ENCODE measurements at regions not wholly inside any gene's neighbourhood (a gene's known extent, or its start where the extent isn't known, plus 50 kb on each side); places are given as distances from the start of the nearest gene placed in this dataset.

- no peak for DNase-seq (ENCODE audit: low read depth)
Measured at GRCh38 chr15:95325763-95326404, 1004.6 kb upstream of the NR2F2 start.

GRCh38 chr15:95326431-95327182 is 1003.9 kb upstream of the NR2F2 start:
- no peak for DNase-seq (ENCODE audit: low read depth)

GRCh38 chr15:95327183-95327525 is 1003.3 kb upstream of the NR2F2 start:
- no peak for DNase-seq (ENCODE audit: low read depth)

GRCh38 chr15:95327661-95328060 is 1002.8 kb upstream of the NR2F2 start:
- DNase-seq (ENCODE audit: low read depth), result no peak

- no peak for DNase-seq (ENCODE audit: low read depth)
Measured at GRCh38 chr15:95328559-95328958, 1001.9 kb upstream of the NR2F2 start.

GRCh38 chr15:95329362-95329761 is 1001.1 kb upstream of the NR2F2 start:
- no peak for DNase-seq (ENCODE audit: low read depth)

GRCh38 chr15:95341686-95342085 is 988.8 kb upstream of the NR2F2 start:
- DNase-seq (ENCODE audit: low read depth), result no peak

- no peak for DNase-seq (ENCODE audit: low read depth)
Measured at GRCh38 chr15:95345867-95346266, 984.6 kb upstream of the NR2F2 start.

- no peak for DNase-seq (ENCODE audit: low read depth)
Measured at GRCh38 chr15:95346721-95347475, 983.6 kb upstream of the NR2F2 start.

- DNase-seq (ENCODE audit: low read depth), result no peak
Measured at GRCh38 chr15:95347837-95348236, 982.7 kb upstream of the NR2F2 start.

GRCh38 chr15:95350908-95351307 is 979.6 kb upstream of the NR2F2 start:
- no peak for DNase-seq (ENCODE audit: low read depth)

- DNase-seq (ENCODE audit: low read depth), result no peak
Measured at GRCh38 chr15:95352631-95353187, 977.8 kb upstream of the NR2F2 start.

GRCh38 chr15:95353512-95353911 is 977.0 kb upstream of the NR2F2 start:
- no peak for DNase-seq (ENCODE audit: low read depth)

- DNase-seq (ENCODE audit: low read depth), result no peak
Measured at GRCh38 chr15:95359966-95360365, 970.5 kb upstream of the NR2F2 start.

- no peak for DNase-seq (ENCODE audit: low read depth)
Measured at GRCh38 chr15:95362306-95362705, 968.2 kb upstream of the NR2F2 start.

GRCh38 chr15:95363646-95364045 is 966.9 kb upstream of the NR2F2 start:
- DNase-seq (ENCODE audit: low read depth), result no peak

- DNase-seq (ENCODE audit: low read depth), result no peak
Measured at GRCh38 chr15:95365511-95366107, 964.9 kb upstream of the NR2F2 start.

GRCh38 chr15:95368191-95368590 is 962.3 kb upstream of the NR2F2 start:
- DNase-seq (ENCODE audit: low read depth), result no peak

- no peak for DNase-seq (ENCODE audit: low read depth)
Measured at GRCh38 chr15:95368755-95369601, 961.5 kb upstream of the NR2F2 start.

- no peak for DNase-seq (ENCODE audit: low read depth)
Measured at GRCh38 chr15:95370291-95370690, 960.2 kb upstream of the NR2F2 start.

GRCh38 chr15:95371664-95372063 is 958.8 kb upstream of the NR2F2 start:
- no peak for DNase-seq (ENCODE audit: low read depth)

GRCh38 chr15:95375281-95375680 is 955.2 kb upstream of the NR2F2 start:
- DNase-seq (ENCODE audit: low read depth), result no peak
